ENCODE measurements at regions not wholly inside any gene's neighbourhood (a gene's known extent, or its start where the extent isn't known, plus 50 kb on each side); places are given as distances from the start of the nearest gene placed in this dataset.

DNA sequence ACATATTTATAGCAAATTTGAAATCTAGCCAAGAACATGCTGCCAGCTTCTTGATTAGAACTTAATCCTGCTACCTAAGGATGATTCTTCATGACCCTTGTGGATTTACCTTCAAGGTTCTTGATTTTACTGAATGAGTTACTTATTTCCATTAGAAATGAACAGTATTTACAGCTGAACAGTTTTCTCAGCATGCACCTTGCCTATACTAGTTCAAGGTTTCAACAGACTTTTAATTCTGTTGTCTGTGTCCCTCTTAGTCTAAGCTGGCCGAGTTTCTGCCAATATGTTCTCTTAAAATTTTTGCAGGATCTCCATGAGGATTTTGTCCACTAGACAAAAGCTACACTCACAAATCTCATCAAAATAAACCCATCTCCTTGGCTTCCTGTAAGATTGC, 188.8 kb upstream of the ST8SIA4 start:
- DNase-seq (ENCODE audit: low spot score) = no peak
- H3K4me3 ChIP-seq = no peak overlapping the region
- H3K36me3 ChIP-seq = no peaks in the 10 kb centered on the region
- TF ChIP-seq, protein P1, sequence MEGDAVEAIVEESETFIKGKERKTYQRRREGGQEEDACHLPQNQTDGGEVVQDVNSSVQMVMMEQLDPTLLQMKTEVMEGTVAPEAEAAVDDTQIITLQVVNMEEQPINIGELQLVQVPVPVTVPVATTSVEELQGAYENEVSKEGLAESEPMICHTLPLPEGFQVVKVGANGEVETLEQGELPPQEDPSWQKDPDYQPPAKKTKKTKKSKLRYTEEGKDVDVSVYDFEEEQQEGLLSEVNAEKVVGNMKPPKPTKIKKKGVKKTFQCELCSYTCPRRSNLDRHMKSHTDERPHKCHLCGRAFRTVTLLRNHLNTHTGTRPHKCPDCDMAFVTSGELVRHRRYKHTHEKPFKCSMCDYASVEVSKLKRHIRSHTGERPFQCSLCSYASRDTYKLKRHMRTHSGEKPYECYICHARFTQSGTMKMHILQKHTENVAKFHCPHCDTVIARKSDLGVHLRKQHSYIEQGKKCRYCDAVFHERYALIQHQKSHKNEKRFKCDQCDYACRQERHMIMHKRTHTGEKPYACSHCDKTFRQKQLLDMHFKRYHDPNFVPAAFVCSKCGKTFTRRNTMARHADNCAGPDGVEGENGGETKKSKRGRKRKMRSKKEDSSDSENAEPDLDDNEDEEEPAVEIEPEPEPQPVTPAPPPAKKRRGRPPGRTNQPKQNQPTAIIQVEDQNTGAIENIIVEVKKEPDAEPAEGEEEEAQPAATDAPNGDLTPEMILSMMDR (IDR thresholded peaks at IDR 0.05) = no peak
- H3K27me3 ChIP-seq (replicated peaks; ENCODE audit: insufficient read depth) = no peaks in the 10 kb centered on the region
- ATAC-seq (ENCODE audit: insufficient number of reproducible peaks, low FRiP score, low read depth) = no peak
- no peak overlapping the region for H3K27ac ChIP-seq
- H3K4me1 ChIP-seq (ENCODE audit: control insufficient read depth in 1 of 2, low read depth in 2 of 2) = no peaks in the 10 kb centered on the region
- no peaks in the 10 kb centered on the region for H3K9me3 ChIP-seq

DNA sequence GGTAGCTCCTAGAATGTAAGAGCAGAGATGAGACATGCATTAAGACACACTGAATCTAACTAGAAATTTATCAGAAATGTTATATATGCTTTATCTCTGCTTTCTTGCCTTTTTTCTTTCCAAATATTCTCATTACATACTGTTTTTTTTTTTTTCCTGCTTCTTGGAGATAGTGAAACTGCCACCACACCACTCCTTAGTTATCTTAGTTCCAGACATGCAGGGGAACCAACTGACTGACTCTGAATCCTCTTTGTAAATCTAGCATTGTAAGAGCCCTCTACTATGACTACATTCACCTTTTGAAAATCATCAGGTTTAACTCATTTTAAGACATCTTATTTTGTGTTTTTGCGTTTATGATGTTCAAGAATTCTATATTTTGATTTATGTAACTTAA, 181.3 kb upstream of the ST8SIA4 start:
- Histone ChIP-seq H3K4me3 (no peak overlapping the region), H3K27ac (no peak overlapping the region), H3K36me3 (no peaks in the 10 kb centered on the region), H3K9me3 (no peaks in the 10 kb centered on the region), H3K27me3 (replicated peaks; ENCODE audit: insufficient read depth) (no peaks in the 10 kb centered on the region), H3K4me1 (ENCODE audit: control insufficient read depth in 1 of 2, low read depth in 2 of 2) (no peaks in the 10 kb centered on the region)
- DNase-seq (ENCODE audit: low spot score) = no peak
- TF ChIP-seq, protein P1 (IDR thresholded peaks at IDR 0.05) = no peak
- ATAC-seq (ENCODE audit: insufficient number of reproducible peaks, low FRiP score, low read depth) = no peak

DNA sequence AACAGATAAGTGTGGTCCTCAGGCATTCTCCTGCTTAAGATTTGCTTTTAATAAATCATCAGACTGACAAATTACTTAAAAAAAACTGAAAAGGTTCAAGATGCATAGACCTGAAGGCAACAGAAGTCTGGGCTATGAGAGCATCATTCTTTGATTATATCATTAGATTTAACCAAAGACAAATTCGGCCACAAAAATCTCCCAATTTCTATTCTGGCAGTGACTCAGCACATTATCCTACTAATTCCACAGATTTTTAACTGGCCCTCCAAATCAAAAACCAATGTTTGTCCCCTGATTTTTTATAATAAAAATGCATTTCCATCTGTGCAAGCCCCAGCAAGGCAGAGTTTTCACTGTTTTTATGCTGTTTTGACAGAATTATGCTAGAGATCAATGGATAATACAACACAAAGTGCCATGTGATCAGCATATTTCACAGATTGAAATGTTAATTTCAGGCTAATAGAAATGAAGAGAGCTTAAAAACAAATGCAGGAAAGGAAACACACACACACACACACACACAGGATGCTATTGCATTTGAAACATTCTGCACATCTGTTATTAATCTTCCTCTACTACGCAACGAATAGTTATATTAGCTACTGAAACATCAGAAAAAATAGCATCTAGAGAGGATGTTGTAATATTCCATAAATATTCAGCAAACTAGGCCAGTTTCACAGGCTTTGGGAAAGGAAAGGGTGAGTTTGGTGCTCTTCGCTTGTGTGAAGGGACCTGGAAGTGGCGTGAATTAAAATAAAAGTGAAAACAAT, 177.6 kb upstream of the ST8SIA4 start:
- H3K27me3 ChIP-seq (replicated peaks; ENCODE audit: insufficient read depth) = no peaks in the 10 kb centered on the region
- TF ChIP-seq, protein P1 (IDR thresholded peaks at IDR 0.05) = no peak
- no peak overlapping the region for H3K4me3 ChIP-seq
- ATAC-seq (ENCODE audit: insufficient number of reproducible peaks, low FRiP score, low read depth) (no peak), DNase-seq (ENCODE audit: low spot score) (no peak)
- no peaks in the 10 kb centered on the region for H3K9me3 ChIP-seq
- H3K36me3 ChIP-seq = no peaks in the 10 kb centered on the region
- no peak overlapping the region for H3K27ac ChIP-seq
- no peaks in the 10 kb centered on the region for H3K4me1 ChIP-seq (ENCODE audit: control insufficient read depth in 1 of 2, low read depth in 2 of 2)

DNA sequence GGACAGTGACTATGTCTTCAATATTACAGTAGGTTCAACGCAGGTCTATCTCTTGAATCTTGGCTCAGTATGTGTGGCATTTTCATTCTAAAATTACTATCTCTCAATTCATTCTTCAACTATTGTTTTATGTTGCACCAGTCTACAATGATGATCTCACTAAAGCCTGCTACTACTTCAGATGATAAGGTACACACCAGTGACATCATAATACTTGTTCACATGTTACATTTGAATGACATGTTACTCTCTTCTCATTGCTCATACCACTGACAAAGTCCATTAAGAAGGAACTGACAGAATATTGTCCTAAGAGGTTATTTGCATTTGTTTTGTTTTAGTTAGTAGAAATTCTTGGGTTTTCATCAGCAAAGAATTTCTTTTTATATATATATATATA, 165.2 kb upstream of the ST8SIA4 start:
- Histone ChIP-seq H3K4me3 (no peak overlapping the region), H3K9me3 (peaks cover under 1% of the 10 kb centered on the region), H3K27me3 (replicated peaks; ENCODE audit: insufficient read depth) (no peaks in the 10 kb centered on the region), H3K36me3 (no peaks in the 10 kb centered on the region), H3K27ac (no peak overlapping the region), H3K4me1 (ENCODE audit: control insufficient read depth in 1 of 2, low read depth in 2 of 2) (no peaks in the 10 kb centered on the region)
- DNase-seq (ENCODE audit: low spot score) (no peak), ATAC-seq (ENCODE audit: insufficient number of reproducible peaks, low FRiP score, low read depth) (no peak)
- TF ChIP-seq, protein P1 (IDR thresholded peaks at IDR 0.05) = no peak

DNA sequence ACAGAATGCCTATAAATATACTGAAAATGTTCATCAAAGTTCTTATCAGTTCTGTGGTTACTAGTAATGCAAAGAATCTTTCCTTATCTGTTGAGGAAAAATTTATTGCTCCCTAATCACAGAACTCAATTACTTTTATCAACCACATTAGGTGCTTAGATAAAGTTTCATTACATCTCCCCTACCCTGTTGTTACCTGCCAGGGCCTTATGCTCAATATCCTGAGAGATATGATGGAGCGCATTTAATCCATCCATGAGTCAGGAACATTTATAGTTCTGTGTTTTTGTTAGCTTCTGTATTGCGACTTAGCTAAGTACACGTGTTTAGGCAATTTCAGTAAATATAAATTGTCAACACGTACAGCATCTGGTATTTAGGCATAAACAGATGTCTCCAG, 164.3 kb upstream of the ST8SIA4 start:
- Histone ChIP-seq H3K27me3 (replicated peaks; ENCODE audit: insufficient read depth) (no peaks in the 10 kb centered on the region), H3K36me3 (no peaks in the 10 kb centered on the region), H3K27ac (no peak overlapping the region), H3K4me1 (ENCODE audit: control insufficient read depth in 1 of 2, low read depth in 2 of 2) (no peaks in the 10 kb centered on the region), H3K4me3 (no peak overlapping the region), H3K9me3 (peaks cover 5% of the 10 kb centered on the region)
- DNase-seq (ENCODE audit: low spot score) (no peak), ATAC-seq (ENCODE audit: insufficient number of reproducible peaks, low FRiP score, low read depth) (no peak)
- TF ChIP-seq, protein P1 (IDR thresholded peaks at IDR 0.05) = no peak

Measured in thoracic aorta (tissue), 2 donors.